Activated CD8-positive, alpha-beta T cell treated with anti-CD3 and anti-CD28 coated beads for 36 hours (primary cell): ENCODE measurements at regions not wholly inside any gene's neighbourhood (a gene's known extent, or its start where the extent isn't known, plus 50 kb on each side); places are given as distances from the start of the nearest gene placed in this dataset.

Experiments used
- ATAC-seq: fragments of 200-7000 bp; cut with Tn5 transposase; one replicate; pipeline ENCODE4 v1.10.0; 2021; ENCODE audit warnings: mild to moderate bottlenecking, moderate library complexity
- CTCF ChIA-PET: fragments of 350-600 bp; sonication (Branson Sonifier 250); formaldehyde crosslinking; loops from one replicate; lab custom pipeline; 2021; ENCODE audit warnings: antibody characterized with exemption; lab: Charles Lee
- POLR2A ChIA-PET: fragments of 350-600 bp; sonication (Branson Sonifier 250); formaldehyde crosslinking; loops from one replicate; lab custom pipeline; 2021; ENCODE audit warnings: antibody characterized with exemption; lab: Charles Lee
- DNase-seq: peaks from one replicate; pipeline ENCODE4 v3.0.0-alpha.2; 2020
- H3K27ac Mint-ChIP-seq: one replicate; pipeline ENCODE4 v1.8.0; 2021; ENCODE audit warnings: mild to moderate bottlenecking, mixed read lengths
- H3K27me3 Mint-ChIP-seq: one replicate; pipeline ENCODE4 v1.8.0; 2021; ENCODE audit warnings: mixed read lengths
- H3K36me3 Mint-ChIP-seq: one replicate; pipeline ENCODE4 v1.8.0; 2021; ENCODE audit warnings: low read depth, mixed read lengths
- H3K4me1 Mint-ChIP-seq: one replicate; pipeline ENCODE4 v1.8.0; 2021; ENCODE audit warnings: low read depth, mixed read lengths
- H3K4me3 Mint-ChIP-seq: one replicate; pipeline ENCODE4 v1.8.0; 2021; ENCODE audit warnings: mild to moderate bottlenecking, moderate library complexity, mixed read lengths
- H3K9me3 Mint-ChIP-seq: one replicate; pipeline ENCODE4 v1.8.0; 2021; ENCODE audit warnings: mixed read lengths
- intact Hi-C: fragments of 100-400 bp; cut with micrococcal nuclease; formaldehyde crosslinking; loops from one replicate; pipeline ENCODE4 v1.10.0; 2022
- TF ChIP-seq, protein P1 (sequence below): fragments of 200-600 bp; IDR thresholded peaks from one replicate; pipeline ENCODE4 v1.8.0; 2022; ENCODE audit warnings: antibody characterized with exemption, mild to moderate bottlenecking

DNA sequence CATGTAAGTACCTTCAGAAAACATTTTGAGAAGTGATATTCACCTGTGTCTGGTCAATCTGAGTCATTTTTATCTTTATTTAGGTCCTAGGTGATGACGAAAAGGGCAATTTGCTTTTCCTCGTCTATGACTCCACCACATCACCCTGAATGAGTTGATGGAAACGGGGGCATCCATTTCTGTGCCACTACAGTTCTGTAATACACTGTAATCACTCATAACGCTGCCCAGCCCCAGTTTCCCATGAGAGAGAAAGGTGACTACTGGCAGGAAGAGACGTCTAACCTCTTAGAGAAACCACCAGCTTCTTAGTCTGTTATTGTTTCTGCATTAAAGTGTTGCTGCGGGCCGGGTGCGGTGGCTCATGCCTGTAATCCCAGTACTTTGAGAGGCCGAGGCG is 205.3 kb upstream of the MKLN1 start:
- H3K27ac Mint-ChIP-seq: no peak overlapping the region
- no peaks in the 10 kb centered on the region for H3K4me1 Mint-ChIP-seq
- ChIA-PET CTCF (interaction anchor here (0.6 to 1.1 kb wide), 2 partner anchors 54 to 60 kb away, joined by 3 read pairs; no protein-coding TSS in a partner anchor), POLR2A (interaction anchor here (0.6 kb wide), 1 partner anchor 40 kb away, joined by 3 read pairs; no protein-coding TSS in a partner anchor)
- ATAC-seq: no peak
- peaks cover 4% of the 10 kb centered on the region for H3K36me3 Mint-ChIP-seq
- DNase-seq: no peak
- peaks cover 8% of the 10 kb centered on the region for H3K9me3 Mint-ChIP-seq
- no peak overlapping the region for H3K4me3 Mint-ChIP-seq
- H3K27me3 Mint-ChIP-seq: no peaks in the 10 kb centered on the region
- TF ChIP-seq, protein P1, sequence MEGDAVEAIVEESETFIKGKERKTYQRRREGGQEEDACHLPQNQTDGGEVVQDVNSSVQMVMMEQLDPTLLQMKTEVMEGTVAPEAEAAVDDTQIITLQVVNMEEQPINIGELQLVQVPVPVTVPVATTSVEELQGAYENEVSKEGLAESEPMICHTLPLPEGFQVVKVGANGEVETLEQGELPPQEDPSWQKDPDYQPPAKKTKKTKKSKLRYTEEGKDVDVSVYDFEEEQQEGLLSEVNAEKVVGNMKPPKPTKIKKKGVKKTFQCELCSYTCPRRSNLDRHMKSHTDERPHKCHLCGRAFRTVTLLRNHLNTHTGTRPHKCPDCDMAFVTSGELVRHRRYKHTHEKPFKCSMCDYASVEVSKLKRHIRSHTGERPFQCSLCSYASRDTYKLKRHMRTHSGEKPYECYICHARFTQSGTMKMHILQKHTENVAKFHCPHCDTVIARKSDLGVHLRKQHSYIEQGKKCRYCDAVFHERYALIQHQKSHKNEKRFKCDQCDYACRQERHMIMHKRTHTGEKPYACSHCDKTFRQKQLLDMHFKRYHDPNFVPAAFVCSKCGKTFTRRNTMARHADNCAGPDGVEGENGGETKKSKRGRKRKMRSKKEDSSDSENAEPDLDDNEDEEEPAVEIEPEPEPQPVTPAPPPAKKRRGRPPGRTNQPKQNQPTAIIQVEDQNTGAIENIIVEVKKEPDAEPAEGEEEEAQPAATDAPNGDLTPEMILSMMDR: no peak
- intact Hi-C loops: no loop called here

- intact Hi-C loops: no loop called here
- Mint-ChIP-seq H3K27ac (no peak overlapping the region), H3K4me3 (no peak overlapping the region), H3K4me1 (no peaks in the 10 kb centered on the region), H3K36me3 (peaks cover 3% of the 10 kb centered on the region), H3K9me3 (peaks cover 3% of the 10 kb centered on the region), H3K27me3 (no peaks in the 10 kb centered on the region)
- POLR2A ChIA-PET: no interaction called here
- no peak for ATAC-seq
- CTCF ChIA-PET: interaction anchor here (1.1 kb wide), 1 partner anchor 23 kb away, joined by 3 read pairs; no protein-coding TSS in a partner anchor
- TF ChIP-seq, protein P1: no peak
- DNase-seq: no peak
These were observed 203.6 kb upstream of the MKLN1 start for GRCh38 chr7:131124001-131124629.

- no peak overlapping the region for H3K4me3 Mint-ChIP-seq
- H3K9me3 Mint-ChIP-seq: no peaks in the 10 kb centered on the region
- ChIA-PET POLR2A (interaction anchor here (0.5 kb wide), 1 partner anchor 333 kb away, joined by 3 read pairs; no protein-coding TSS in a partner anchor), CTCF (interaction anchor here (1.1 kb wide), 1 partner anchor 23 kb away, joined by 3 read pairs; no protein-coding TSS in a partner anchor)
- H3K27ac Mint-ChIP-seq: no peak overlapping the region
- TF ChIP-seq, protein P1: no peak
- ATAC-seq (no peak), DNase-seq (no peak)
- intact Hi-C loops: no loop called here
- H3K36me3 Mint-ChIP-seq: no peaks in the 10 kb centered on the region
- no peaks in the 10 kb centered on the region for H3K27me3 Mint-ChIP-seq
- no peaks in the 10 kb centered on the region for H3K4me1 Mint-ChIP-seq
These were observed 202.8 kb upstream of the MKLN1 start for GRCh38 chr7:131124867-131125266.

DNA sequence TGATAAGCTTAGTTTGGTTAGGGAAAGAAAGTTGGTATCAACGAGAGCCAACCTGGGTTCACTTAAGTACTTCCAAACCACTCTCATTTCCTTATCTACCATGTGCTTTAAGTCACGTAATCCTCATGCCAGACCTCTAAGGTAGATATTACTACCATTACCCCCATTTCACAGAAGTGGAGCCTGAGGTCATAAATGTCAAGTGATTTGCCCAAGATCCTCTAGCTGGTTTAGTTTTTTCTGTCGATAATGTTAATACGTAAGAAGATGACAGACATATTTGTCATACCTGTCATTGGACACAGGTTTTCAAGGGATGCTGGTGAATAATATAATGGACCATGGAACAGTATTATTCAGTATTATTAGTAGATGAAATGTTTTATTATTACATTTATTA is 197.4 kb upstream of the MKLN1 start:
- Mint-ChIP-seq H3K27ac (no peak overlapping the region), H3K4me1 (no peaks in the 10 kb centered on the region), H3K36me3 (no peaks in the 10 kb centered on the region), H3K4me3 (no peak overlapping the region), H3K27me3 (no peaks in the 10 kb centered on the region), H3K9me3 (no peaks in the 10 kb centered on the region)
- DNase-seq (no peak), ATAC-seq (no peak)
- CTCF ChIA-PET: interaction anchor here (1.5 kb wide), 1 partner anchor 19 kb away, joined by 3 read pairs; no protein-coding TSS in a partner anchor
- intact Hi-C loops: no loop called here
- POLR2A ChIA-PET: no interaction called here
- TF ChIP-seq, protein P1: no peak

GRCh38 chr7:131131012-131131745 is 196.5 kb upstream of the MKLN1 start:
- TF ChIP-seq, protein P1: no peak
- intact Hi-C loops: no loop called here
- no peaks in the 10 kb centered on the region for H3K27me3 Mint-ChIP-seq
- H3K36me3 Mint-ChIP-seq: no peaks in the 10 kb centered on the region
- CTCF ChIA-PET: interaction anchor here (0.8 to 1.5 kb wide), 2 partner anchors 20 to 27 kb away, joined by 3 read pairs; no protein-coding TSS in a partner anchor
- no peaks in the 10 kb centered on the region for H3K4me1 Mint-ChIP-seq
- no peak overlapping the region for H3K27ac Mint-ChIP-seq
- DNase-seq (no peak), ATAC-seq (no peak)
- H3K4me3 Mint-ChIP-seq: no peak overlapping the region
- POLR2A ChIA-PET: no interaction called here
- no peaks in the 10 kb centered on the region for H3K9me3 Mint-ChIP-seq
